ENCODE measurements at regions not wholly inside any gene's neighbourhood (a gene's known extent, or its start where the extent isn't known, plus 50 kb on each side); places are given as distances from the start of the nearest gene placed in this dataset.
A peak's percentile ranks its signal among the peaks of the same experiment; 100 is the strongest.
"Not testable (repeated sequence)": the region's sequence is repeated elsewhere in the genome, so short reads cannot be mapped to it uniquely, and the experiment has no call there.

GRCh38 chr15:26125664-26126063, 262.5 kb upstream of the ATP10A start:
- DNase-seq (ENCODE audit: low spot score) = no peak

GRCh38 chr15:26119322-26119721, 256.2 kb upstream of the ATP10A start:
- no peak for DNase-seq (ENCODE audit: low spot score)

- DNase-seq (ENCODE audit: low spot score) = peak; percentile 16
Measured at GRCh38 chr15:26115229-26115943, 252.3 kb upstream of the ATP10A start.

- DNase-seq (ENCODE audit: low spot score) = not testable (repeated sequence)
Measured at GRCh38 chr15:26114128-26114527, 251.0 kb upstream of the ATP10A start.

- no peak for DNase-seq (ENCODE audit: low spot score)
Measured at GRCh38 chr15:26113296-26113695, 250.2 kb upstream of the ATP10A start.

- no peak for DNase-seq (ENCODE audit: low spot score)
Measured at GRCh38 chr15:26109203-26109602, 246.1 kb upstream of the ATP10A start.

- no peak for DNase-seq (ENCODE audit: low spot score)
Measured at GRCh38 chr15:26106556-26106955, 243.4 kb upstream of the ATP10A start.

- no peak for DNase-seq (ENCODE audit: low spot score)
Measured at GRCh38 chr15:26103002-26103404, 239.9 kb upstream of the ATP10A start.

- no peak for DNase-seq (ENCODE audit: low spot score)
Measured at GRCh38 chr15:26102365-26102764, 239.2 kb upstream of the ATP10A start.

GRCh38 chr15:26101443-26101842, 238.3 kb upstream of the ATP10A start:
- DNase-seq (ENCODE audit: low spot score) = no peak

GRCh38 chr15:26098801-26099200, 235.7 kb upstream of the ATP10A start:
- no peak for DNase-seq (ENCODE audit: low spot score)

- no peak for DNase-seq (ENCODE audit: low spot score)
Measured at GRCh38 chr15:26097216-26097615, 234.1 kb upstream of the ATP10A start.

GRCh38 chr15:26096581-26096980, 233.5 kb upstream of the ATP10A start:
- DNase-seq (ENCODE audit: low spot score) = no peak

- no peak for DNase-seq (ENCODE audit: low spot score)
Measured at GRCh38 chr15:26095710-26096330, 232.7 kb upstream of the ATP10A start.

- DNase-seq (ENCODE audit: low spot score) = no peak
Measured at GRCh38 chr15:26091184-26091583, 228.1 kb upstream of the ATP10A start.

GRCh38 chr15:26087881-26088280, 224.8 kb upstream of the ATP10A start:
- no peak for DNase-seq (ENCODE audit: low spot score)

GRCh38 chr15:26087395-26087794, 224.3 kb upstream of the ATP10A start:
- DNase-seq (ENCODE audit: low spot score) = no peak

GRCh38 chr15:26084771-26085170, 221.6 kb upstream of the ATP10A start:
- no peak for DNase-seq (ENCODE audit: low spot score)

GRCh38 chr15:26083896-26084295, 220.8 kb upstream of the ATP10A start:
- DNase-seq (ENCODE audit: low spot score) = no peak

GRCh38 chr15:26083457-26083856, 220.3 kb upstream of the ATP10A start:
- no peak for DNase-seq (ENCODE audit: low spot score)

- DNase-seq (ENCODE audit: low spot score) = peak; percentile 98
Measured at GRCh38 chr15:26082221-26083109, 219.3 kb upstream of the ATP10A start.

- no peak for DNase-seq (ENCODE audit: low spot score)
Measured at GRCh38 chr15:26081758-26082220, 218.7 kb upstream of the ATP10A start.

- DNase-seq (ENCODE audit: low spot score) = no peak
Measured at GRCh38 chr15:26075770-26076169, 212.6 kb upstream of the ATP10A start.
